GM12892 (cell line): ENCODE measurements at regions not wholly inside any gene's neighbourhood (a gene's known extent, or its start where the extent isn't known, plus 50 kb on each side); places are given as distances from the start of the nearest gene placed in this dataset.
"Not testable (repeated sequence)": the region's sequence is repeated elsewhere in the genome, so short reads cannot be mapped to it uniquely, and the experiment has no call there.

Experiments used
- DNase-seq: peaks from one replicate; pipeline ENCODE4 v3.0.0; 2011; ENCODE audit not compliant: insufficient read length
- FAIRE-seq: peaks from 2 replicates; lab custom pipeline; 2011; peaks lifted over from hg19 to GRCh38; lab: Jason Lieb, UNC
- POLR2A ChIP-seq: IDR thresholded peaks from 2 replicates; pipeline ENCODE4 v1.6.1; 2011; ENCODE audit warnings: low read depth, low read length, control low read depth
- POLR2AphosphoS5 ChIP-seq: IDR thresholded peaks from 2 replicates; pipeline ENCODE4 v1.6.1; 2011; ENCODE audit warnings: low read depth, low read length, control low read depth
- TAF1 ChIP-seq: IDR thresholded peaks from 2 replicates; pipeline ENCODE4 v1.6.1; 2011; ENCODE audit warnings: low read depth, mild to moderate bottlenecking, control low read depth, low read length, borderline replicate concordance

GRCh38 chr6:14379568-14379967 is 262.0 kb downstream of the CD83 start:
- FAIRE-seq (no peak), DNase-seq (no peak)
- TF ChIP-seq TAF1 (no peak), POLR2A (no peak), POLR2AphosphoS5 (no peak)

- DNase-seq (no peak), FAIRE-seq (no peak)
- TF ChIP-seq TAF1 = no peak
- TF ChIP-seq POLR2A = no peak
- no peak for TF ChIP-seq POLR2AphosphoS5
Observed at GRCh38 chr6:14380086-14380820, 262.7 kb downstream of the CD83 start.

GRCh38 chr6:14380901-14381828 is 263.6 kb downstream of the CD83 start:
- DNase-seq (no peak), FAIRE-seq (no peak)
- TF ChIP-seq POLR2AphosphoS5 (no peak), TAF1 (no peak), POLR2A (no peak)

GRCh38 chr6:14381829-14382677 is 264.5 kb downstream of the CD83 start:
- no peak for TF ChIP-seq POLR2AphosphoS5
- no peak for TF ChIP-seq POLR2A
- no peak for TF ChIP-seq TAF1
- no peak for DNase-seq
- peak; percentile 51 for FAIRE-seq

- no peak for DNase-seq
- FAIRE-seq = no peak
- TF ChIP-seq POLR2A (no peak), POLR2AphosphoS5 (no peak), TAF1 (no peak)
Observed at GRCh38 chr6:14382678-14383236, 265.2 kb downstream of the CD83 start.

- FAIRE-seq = no peak
Observed at GRCh38 chr6:14383393-14384174, 266.0 kb downstream of the CD83 start.

GRCh38 chr6:14384175-14384949 is 266.8 kb downstream of the CD83 start:
- TF ChIP-seq TAF1 = no peak
- no peak for TF ChIP-seq POLR2A
- DNase-seq (no peak), FAIRE-seq (no peak)

More at GRCh38 chr6:14383393-14384174, 266.0 kb downstream of the CD83 start:
- no peak for DNase-seq
- TF ChIP-seq TAF1 (no peak), POLR2AphosphoS5 (no peak), POLR2A (no peak)

GRCh38 chr6:14386263-14386662 is 268.7 kb downstream of the CD83 start:
- no peak for DNase-seq
- TF ChIP-seq TAF1 (no peak), POLR2AphosphoS5 (no peak), POLR2A (no peak)
- no peak for FAIRE-seq

- DNase-seq = no peak
- no peak for TF ChIP-seq POLR2A
- no peak for TF ChIP-seq TAF1
- FAIRE-seq = no peak
Observed at GRCh38 chr6:14386668-14387067, 269.1 kb downstream of the CD83 start.

GRCh38 chr6:14388371-14388770 is 270.8 kb downstream of the CD83 start:
- FAIRE-seq (no peak), DNase-seq (no peak)
- TF ChIP-seq TAF1 = no peak
- TF ChIP-seq POLR2A = no peak
- no peak for TF ChIP-seq POLR2AphosphoS5

GRCh38 chr6:14389776-14390175 is 272.2 kb downstream of the CD83 start:
- not testable (repeated sequence) for DNase-seq, FAIRE-seq
